ENCODE measurements at regions not wholly inside any gene's neighbourhood (a gene's known extent, or its start where the extent isn't known, plus 50 kb on each side); places are given as distances from the start of the nearest gene placed in this dataset.

GRCh38 chr7:375901-376305 lies 85.9 kb downstream of the FOXL3 start:
- intact Hi-C loops (cut with micrococcal nuclease), result no loop called here
- H3K9me3 Mint-ChIP-seq, result peaks cover 0 to 5% (median 0%) of the 10 kb centered on the region in 7 donors

GRCh38 chr7:376306-377079 lies 86.5 kb downstream of the FOXL3 start:
- H3K27me3 Mint-ChIP-seq (ENCODE audit: low read depth in 3 of 3), result peaks cover 16 to 64% (median 38%) of the 10 kb centered on the region in 3 donors
- H3K4me1 Mint-ChIP-seq, result peaks cover 8% of the 10 kb centered on the region
- no peak for TF ChIP-seq CTCF (IDR thresholded peaks at IDR 0.05)
- no peak overlapping the region for H3K27ac Mint-ChIP-seq
- H3K36me3 Mint-ChIP-seq, result no peaks in the 10 kb centered on the region
- H3K9ac ChIP-seq (ENCODE audit: insufficient read depth, low read length, poor library complexity, severe bottlenecking), result no peak overlapping the region
- DNase-seq, result no peak
- peaks cover 3 to 8% of the 10 kb centered on the region in 2 donors for H3K4me1 ChIP-seq (ENCODE audit: control insufficient read depth in 1 of 2, insufficient read depth in 2 of 2, low read length in 2 of 2)
- H3K79me2 ChIP-seq (ENCODE audit: insufficient read depth, low read length), result no peaks in the 10 kb centered on the region
- peaks cover 0 to 5% (median 0%) of the 10 kb centered on the region in 7 donors for H3K9me3 Mint-ChIP-seq
- WGBS (ENCODE audit: insufficient coverage), result 57% methylated on average over 38 of the region's 39 CpGs
- H3K4me3 Mint-ChIP-seq, result no peak overlapping the region
- H3K27me3 ChIP-seq (ENCODE audit: control insufficient read depth in 2 of 2, insufficient read depth in 2 of 2, low read length in 2 of 2), result peaks cover 0 to 47% of the 10 kb centered on the region in 2 donors
- H3K27ac ChIP-seq (ENCODE audit: low read depth in 1 of 2, low read length in 2 of 2), result no peak overlapping the region
- intact Hi-C loops (cut with micrococcal nuclease), result no loop called here
- H2AFZ ChIP-seq (ENCODE audit: insufficient read depth, low read depth, low read length, poor library complexity, severe bottlenecking), result no peak overlapping the region
- H3K4me2 ChIP-seq (replicated peaks; ENCODE audit: extremely low read depth, low read length, poor library complexity, severe bottlenecking), result no peak overlapping the region
- no peak overlapping the region for H3K4me3 ChIP-seq (replicated peaks in 1 of 3; ENCODE audit: low read depth in 2 of 3, low read length in 3 of 3)
- no peaks in the 10 kb centered on the region for H4K20me1 ChIP-seq (ENCODE audit: insufficient read depth, low read length)
- no peaks in the 10 kb centered on the region for H3K36me3 ChIP-seq (replicated peaks in 1 of 2; ENCODE audit: control insufficient read depth in 1 of 2, insufficient read depth in 2 of 2, low read length in 2 of 2)
- no peaks in the 10 kb centered on the region for H3K9me3 ChIP-seq (replicated peaks in 1 of 2; ENCODE audit: control insufficient read depth in 1 of 2, insufficient read depth in 1 of 2, low read length in 2 of 2)

More at GRCh38 chr7:375901-376305, 85.9 kb downstream of the FOXL3 start:
- no peaks in the 10 kb centered on the region for H3K9me3 ChIP-seq (replicated peaks in 1 of 2; ENCODE audit: control insufficient read depth in 1 of 2, insufficient read depth in 1 of 2, low read length in 2 of 2)
- H3K4me3 ChIP-seq (replicated peaks in 1 of 3; ENCODE audit: low read depth in 2 of 3, low read length in 3 of 3), result no peak overlapping the region
- no peak overlapping the region for H3K27ac ChIP-seq (ENCODE audit: low read depth in 1 of 2, low read length in 2 of 2)
- no peak for DNase-seq
- H3K4me1 Mint-ChIP-seq, result peaks cover 3% of the 10 kb centered on the region
- no peaks in the 10 kb centered on the region for H3K79me2 ChIP-seq (ENCODE audit: insufficient read depth, low read length)
- H3K27me3 Mint-ChIP-seq (ENCODE audit: low read depth in 3 of 3), result peaks cover 14 to 60% (median 34%) of the 10 kb centered on the region in 3 donors
- H3K4me3 Mint-ChIP-seq, result no peak overlapping the region
- H4K20me1 ChIP-seq (ENCODE audit: insufficient read depth, low read length), result no peaks in the 10 kb centered on the region
- H3K27me3 ChIP-seq (ENCODE audit: control insufficient read depth in 2 of 2, insufficient read depth in 2 of 2, low read length in 2 of 2), result peaks cover 0 to 42% of the 10 kb centered on the region in 2 donors
- H3K36me3 Mint-ChIP-seq, result no peaks in the 10 kb centered on the region
- no peak overlapping the region for H3K9ac ChIP-seq (ENCODE audit: insufficient read depth, low read length, poor library complexity, severe bottlenecking)
- no peak overlapping the region for H3K4me2 ChIP-seq (replicated peaks; ENCODE audit: extremely low read depth, low read length, poor library complexity, severe bottlenecking)
- WGBS (ENCODE audit: insufficient coverage), result 13% methylated on average over 19 of the region's 19 CpGs
- H2AFZ ChIP-seq (ENCODE audit: insufficient read depth, low read depth, low read length, poor library complexity, severe bottlenecking), result no peak overlapping the region
- H3K36me3 ChIP-seq (replicated peaks in 1 of 2; ENCODE audit: control insufficient read depth in 1 of 2, insufficient read depth in 2 of 2, low read length in 2 of 2), result no peaks in the 10 kb centered on the region
- no peak overlapping the region for H3K27ac Mint-ChIP-seq
- no peak for TF ChIP-seq CTCF (IDR thresholded peaks at IDR 0.05)
- H3K4me1 ChIP-seq (ENCODE audit: control insufficient read depth in 1 of 2, insufficient read depth in 2 of 2, low read length in 2 of 2), result peaks cover 0 to 8% of the 10 kb centered on the region in 2 donors

Measured in CD14-positive monocyte (primary cell).